GM12892 (cell line): ENCODE measurements at regions not wholly inside any gene's neighbourhood (a gene's known extent, or its start where the extent isn't known, plus 50 kb on each side); places are given as distances from the start of the nearest gene placed in this dataset.

Experiments
- POLR2A ChIP-seq: IDR thresholded peaks from 2 replicates; pipeline ENCODE4 v1.6.1; 2011; ENCODE audit warnings: low read depth, low read length, control low read depth
- POLR2AphosphoS5 ChIP-seq: IDR thresholded peaks from 2 replicates; pipeline ENCODE4 v1.6.1; 2011; ENCODE audit warnings: low read depth, low read length, control low read depth
- TAF1 ChIP-seq: IDR thresholded peaks from 2 replicates; pipeline ENCODE4 v1.6.1; 2011; ENCODE audit warnings: low read depth, mild to moderate bottlenecking, control low read depth, low read length, borderline replicate concordance

DNA sequence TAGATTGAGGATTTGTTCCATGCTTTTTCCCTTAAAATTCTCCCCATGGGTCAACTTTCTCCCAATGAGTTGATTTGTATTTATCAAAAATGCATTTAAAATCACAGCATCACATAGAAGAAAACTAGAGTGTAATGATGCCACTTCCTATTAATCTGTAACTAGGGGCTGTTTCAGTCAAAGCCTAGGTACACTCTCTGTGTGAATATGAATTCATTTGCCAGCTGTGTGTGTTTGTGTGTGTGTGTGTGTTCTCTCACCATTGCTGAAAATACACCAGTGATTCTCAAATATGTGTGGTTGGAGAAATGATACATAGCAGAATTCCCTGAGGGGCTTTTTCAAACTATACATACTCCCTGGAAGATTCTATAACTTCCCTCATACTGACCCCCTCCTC is 546.5 kb downstream of the KLHL13 start:
- TF ChIP-seq POLR2A (no peak), POLR2AphosphoS5 (no peak), TAF1 (no peak)
